GM21737 (cell line): ENCODE measurements at regions not wholly inside any gene's neighbourhood (a gene's known extent, or its start where the extent isn't known, plus 50 kb on each side); places are given as distances from the start of the nearest gene placed in this dataset.
"Not testable (repeated sequence)": the region's sequence is repeated elsewhere in the genome, so short reads cannot be mapped to it uniquely, and the experiment has no call there.

ENCODE experiments used
- ATAC-seq: cut with Tn5 transposase; IDR thresholded peaks from one replicate; pipeline ENCODE4 v1.9.1; 2021; ENCODE audit warnings: mild to moderate bottlenecking, moderate library complexity; ENCODE audit not compliant: unreplicated experiment

DNA sequence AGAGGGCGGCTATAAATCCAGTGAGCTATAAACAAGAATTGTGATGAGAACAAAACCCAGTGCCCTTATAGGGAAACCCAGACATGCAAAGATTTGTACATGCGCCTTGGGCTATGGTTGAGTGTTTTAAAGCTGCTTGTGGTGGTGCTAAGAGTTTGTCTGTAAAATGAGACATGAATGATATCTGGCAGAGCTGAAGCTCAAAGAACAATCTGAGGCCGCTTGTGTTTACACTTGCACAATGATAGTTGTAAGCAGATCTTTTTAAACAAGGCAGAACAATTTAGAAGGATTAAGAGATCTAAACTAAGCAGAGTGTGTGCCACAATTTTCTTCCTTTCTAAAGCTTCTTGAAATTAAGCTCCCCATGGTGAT lies 80.4 kb upstream of the ADAMTS5 start:
- ATAC-seq: no peak

DNA sequence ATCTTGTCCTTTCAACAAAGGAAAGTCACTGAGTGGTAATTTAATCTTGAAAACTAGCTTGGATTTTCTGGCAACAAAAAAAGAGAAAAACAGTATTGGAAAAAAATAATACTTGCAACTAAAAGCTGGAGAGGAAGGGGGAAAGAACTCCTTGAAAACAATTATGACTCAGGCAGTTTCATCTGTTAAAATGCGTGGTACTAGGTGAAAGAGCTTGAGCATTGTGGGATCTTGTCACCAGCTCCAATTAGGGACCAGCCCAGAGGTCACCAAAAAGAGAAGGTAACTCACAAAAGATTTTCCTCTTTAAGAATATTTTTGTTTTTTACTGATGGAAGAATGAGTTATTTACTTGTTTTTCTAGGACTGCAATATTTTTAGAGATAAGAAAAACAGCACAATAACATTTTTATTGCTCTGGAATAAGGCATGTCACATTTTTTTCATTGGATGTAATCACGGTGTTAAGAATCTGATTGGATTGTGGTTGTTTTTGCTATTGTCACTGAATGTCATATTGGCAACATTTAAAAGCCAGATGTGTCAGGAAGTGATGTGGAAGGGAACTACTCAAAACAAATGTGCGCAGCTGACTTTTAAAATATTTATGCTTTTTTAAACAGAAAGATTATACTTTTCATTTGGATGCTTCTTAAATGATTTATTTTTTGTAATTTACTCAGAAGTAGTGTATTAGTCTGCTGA lies 78.5 kb upstream of the ADAMTS5 start:
- no peak for ATAC-seq

DNA sequence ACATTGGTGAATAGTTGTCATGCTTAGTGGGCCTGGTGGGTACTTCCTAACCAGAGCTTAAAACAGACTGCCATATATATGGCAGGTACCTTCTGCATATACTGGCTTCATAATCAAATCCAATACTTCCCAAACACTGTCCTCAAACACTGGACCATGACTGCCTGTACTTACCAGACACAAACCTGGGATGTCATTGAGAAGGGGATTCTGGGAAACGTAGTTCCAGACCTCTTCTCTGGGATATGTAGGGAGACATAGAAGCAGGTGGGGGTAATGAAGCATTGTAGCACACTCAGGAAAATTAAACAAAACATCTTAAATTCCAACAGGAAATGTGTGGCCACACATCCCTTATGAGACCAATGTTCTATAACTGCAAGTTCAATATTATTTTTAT lies 76.5 kb upstream of the ADAMTS5 start:
- ATAC-seq: no peak

DNA sequence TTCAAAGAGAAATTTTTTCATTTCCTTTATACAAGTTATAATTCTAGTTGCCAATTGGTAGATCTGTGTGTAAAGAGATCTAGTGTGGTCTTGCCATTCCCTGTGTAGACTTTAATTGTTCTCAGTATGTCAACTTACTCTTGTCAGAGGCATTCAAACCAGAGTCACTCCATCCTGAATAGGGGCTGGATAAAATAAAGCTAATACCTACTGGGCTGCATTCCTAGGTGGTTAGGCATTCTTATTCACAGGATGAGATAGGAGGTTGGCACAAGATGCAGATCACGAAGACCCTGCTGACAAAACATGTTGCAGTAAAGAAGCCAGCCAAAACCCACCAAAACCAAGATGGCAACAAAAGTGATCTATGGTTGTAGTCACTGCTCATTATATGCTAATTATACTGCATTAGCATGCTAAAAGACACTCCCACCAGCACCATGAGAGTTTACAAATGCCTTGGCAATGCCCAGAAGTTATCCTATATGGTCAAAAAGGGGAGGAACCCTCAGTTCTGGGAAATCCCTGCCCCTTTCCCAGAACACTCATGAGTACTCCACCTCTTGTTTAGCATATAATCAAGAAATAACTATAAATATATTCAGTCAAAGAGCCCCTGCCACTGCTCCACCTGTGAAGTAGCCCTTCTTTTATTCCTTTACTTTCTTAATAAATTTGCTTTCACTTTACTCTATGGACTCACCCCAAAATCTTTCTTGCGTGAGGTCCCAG lies 74.0 kb upstream of the ADAMTS5 start:
- no peak for ATAC-seq

DNA sequence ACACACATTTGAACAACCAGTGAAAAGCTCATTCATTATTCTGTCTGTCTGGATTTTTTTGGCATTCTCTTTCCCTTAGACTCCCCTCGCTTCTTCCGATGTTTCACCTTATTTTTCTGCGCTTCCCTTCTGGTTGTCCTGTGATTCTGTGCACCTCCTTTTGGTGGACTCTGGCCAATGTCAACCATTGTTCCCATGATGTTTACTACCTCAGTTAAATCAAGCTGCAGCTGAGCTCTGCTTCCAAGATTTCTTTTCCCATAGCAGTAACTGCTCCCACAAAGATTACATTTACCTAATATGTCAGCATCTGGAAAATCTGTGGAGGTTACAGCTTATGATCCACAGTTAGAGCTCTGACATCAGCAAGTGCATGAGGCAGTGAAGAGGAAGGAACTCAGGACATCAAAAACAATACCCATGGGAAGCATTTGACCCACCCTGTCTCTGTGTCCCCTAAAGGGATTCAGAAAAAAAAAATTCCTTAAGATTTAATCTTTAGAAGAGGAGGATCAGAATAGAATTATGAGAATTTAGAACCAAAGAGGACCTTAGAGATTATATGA lies 69.9 kb upstream of the ADAMTS5 start:
- no peak for ATAC-seq

DNA sequence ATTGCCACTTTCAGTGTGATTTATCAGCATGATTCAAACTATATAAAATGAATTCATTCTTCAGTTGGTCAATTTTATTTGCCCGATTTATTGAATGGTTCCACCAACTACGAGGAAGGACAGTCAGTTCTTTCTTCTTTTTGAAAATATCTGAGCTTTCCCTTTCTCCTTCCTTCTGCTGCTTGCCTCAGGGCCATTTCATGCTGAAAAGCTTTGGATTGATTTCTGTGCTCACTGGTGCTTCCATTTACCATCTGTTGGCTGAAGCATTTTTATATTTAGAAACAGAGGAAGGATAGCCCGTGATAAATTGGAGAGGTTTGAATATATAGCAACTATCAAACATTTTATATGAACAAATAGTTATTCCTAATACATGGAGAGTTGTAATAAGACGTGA lies 68.9 kb upstream of the ADAMTS5 start:
- no peak for ATAC-seq

DNA sequence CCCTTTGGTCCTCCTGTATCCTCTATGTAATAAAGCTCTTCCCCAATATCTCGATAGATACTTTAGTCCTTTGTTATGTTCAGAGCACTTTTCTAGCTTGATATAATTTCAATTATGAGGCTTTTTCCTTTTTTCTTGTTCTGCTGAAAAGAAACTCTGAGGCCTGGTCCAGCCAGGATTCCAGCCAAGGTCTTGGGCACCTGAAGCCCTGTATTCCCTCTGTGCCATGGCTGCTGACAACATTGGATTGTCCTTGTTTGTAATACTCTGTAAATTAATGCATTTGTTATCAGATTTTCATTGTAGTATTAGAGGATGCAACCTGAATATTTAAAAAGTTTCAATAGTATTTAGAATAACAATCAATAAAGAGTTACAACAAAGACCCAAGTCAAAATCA lies 67.9 kb upstream of the ADAMTS5 start:
- ATAC-seq: no peak

DNA sequence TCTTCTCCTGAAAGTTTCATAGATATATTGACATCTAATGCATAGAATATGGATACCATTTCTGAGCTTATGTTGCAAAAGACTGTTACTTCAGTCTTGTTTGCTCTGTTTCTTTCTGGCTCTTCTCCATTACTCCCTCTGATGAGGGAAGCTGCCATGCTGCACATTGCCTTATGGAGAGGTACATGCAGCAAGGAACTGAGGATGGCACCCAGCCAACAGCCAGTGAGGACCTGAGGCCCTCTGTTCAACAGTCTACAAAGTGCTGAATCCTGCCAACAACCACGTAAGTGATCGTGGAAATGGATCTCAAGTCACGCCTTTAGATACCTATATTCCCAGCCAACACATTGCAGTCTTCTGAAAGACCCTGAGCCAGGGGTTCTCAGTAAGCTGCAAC lies 66.6 kb upstream of the ADAMTS5 start:
- no peak for ATAC-seq

DNA sequence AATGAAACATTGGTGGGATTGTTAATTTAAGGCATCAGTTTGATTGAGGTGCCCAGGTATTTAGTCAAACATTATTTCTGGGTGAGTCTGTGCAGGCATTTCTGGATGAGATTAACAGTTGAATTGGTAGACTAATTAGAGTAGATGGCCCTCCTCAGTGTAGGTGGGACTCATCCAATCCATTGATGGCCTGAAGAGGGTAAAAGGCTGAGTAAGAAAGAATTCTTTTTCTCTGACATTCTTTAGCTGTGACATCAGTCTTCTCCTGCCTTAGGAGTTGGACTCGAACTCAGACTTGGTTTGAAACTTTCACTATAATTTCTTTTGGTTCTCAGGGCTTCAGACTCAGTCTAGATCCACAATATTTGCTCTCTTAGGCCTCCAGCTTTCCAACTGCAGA lies 59.6 kb upstream of the ADAMTS5 start:
- ATAC-seq: no peak

DNA sequence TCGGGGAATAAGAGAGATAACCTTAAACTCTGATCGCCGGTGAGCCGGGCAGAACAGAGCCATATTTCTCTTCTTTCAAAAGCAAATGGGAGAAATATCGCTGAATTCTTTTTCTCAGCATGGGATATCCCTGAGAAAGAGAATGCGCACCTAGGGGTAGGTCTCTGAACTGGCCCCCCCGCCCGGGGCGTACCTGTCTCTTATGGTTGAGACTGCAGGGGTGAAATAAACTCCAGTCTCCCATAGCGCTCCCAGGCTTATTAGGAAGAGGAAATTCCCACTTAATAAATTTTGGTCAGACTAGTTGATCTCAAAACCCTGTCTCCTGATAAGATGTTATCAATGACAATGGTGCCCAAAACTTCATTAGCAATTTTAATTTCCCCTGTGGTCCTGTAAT lies 58.8 kb upstream of the ADAMTS5 start:
- ATAC-seq: not testable (repeated sequence)

DNA sequence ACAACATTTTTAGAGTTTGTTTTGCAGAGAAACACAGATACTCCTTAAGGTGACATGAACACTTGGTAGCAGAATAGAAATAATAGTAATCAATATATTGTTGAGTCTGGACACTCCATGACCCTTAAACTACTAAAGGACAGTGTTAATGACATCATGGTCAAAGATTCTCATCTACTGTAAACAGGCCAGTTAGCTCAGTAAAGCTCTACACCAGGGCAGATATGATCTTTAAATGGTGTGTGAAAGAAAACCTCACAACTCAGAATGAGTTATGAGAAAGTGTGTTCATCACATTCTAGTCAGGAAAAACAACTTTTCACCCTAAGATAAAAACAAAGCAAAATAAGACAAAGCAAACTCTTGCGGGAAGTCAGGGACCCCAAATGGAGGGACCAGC lies 58.1 kb upstream of the ADAMTS5 start:
- no peak for ATAC-seq

DNA sequence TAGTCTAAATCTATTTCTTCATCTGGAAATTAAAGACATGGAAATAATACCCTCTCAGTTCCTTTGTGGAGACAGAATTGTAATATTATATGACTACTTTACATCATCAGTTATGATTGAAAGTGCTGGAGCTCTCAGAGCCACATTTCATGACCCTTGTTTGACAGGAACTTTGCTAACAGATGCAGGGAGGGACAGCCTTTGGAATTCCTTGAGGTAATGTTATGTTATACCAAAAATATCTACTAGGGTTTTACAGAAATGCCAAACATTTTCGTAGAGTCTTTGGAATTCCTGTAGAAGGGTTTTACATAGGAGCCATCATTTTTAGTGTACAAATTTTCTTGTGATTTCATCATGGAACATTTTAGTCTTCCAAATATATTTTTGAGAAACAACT lies 57.4 kb upstream of the ADAMTS5 start:
- ATAC-seq: no peak

DNA sequence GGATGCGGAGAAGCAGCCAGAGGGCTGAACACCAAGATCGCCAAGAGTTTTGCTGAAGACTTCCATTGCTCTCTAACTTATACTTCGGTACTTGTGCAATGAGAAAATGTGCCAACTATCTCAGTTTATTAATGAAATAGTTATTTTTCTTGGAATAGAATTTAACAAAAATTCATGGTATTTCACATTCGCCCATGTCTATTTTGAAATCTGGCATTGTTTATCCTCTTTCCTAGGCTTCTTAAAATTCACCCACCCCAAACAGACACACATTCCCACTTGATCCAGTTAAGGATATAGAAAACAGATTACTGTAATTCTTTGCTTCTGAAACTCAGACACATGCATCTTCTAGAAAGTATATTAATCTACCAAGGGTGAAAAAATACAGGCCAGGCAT lies 56.3 kb upstream of the ADAMTS5 start:
- ATAC-seq: no peak

DNA sequence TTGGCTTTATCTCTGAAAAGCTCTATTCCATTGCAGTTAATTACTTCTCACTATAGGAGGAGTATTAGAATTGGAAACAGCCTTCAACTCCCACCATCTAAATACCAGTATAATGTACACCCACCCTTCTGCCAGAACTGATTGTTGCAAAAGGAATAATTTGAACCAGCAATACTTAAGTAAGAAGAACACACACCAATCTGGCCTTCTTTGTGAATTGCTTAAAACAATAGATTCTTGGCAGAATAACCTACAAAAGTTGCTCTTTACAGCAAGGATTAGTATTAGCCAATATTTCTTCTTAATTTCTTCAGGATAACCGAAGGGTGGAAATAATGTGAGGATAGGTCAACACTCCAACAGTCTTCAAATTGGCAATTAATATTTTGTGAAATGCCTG lies 54.9 kb upstream of the ADAMTS5 start:
- ATAC-seq: no peak

DNA sequence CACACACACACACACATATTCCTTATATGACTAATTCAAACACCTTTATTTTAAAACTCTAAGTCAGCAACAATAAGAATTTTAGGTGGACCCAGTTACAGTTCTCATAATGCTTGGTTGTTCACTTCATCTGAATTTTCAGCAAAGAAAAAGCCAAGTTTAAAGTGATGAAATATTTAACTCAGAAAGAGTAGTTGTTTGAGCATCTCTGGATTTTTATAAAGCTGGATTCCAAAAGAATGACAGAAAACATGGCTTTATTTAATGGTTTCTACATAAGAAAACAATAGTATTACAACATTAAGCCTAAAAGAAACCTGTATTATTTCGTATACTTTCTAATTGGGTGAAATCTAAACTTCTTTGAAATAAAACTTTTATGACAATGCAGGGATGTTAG lies 54.2 kb upstream of the ADAMTS5 start:
- no peak for ATAC-seq

DNA sequence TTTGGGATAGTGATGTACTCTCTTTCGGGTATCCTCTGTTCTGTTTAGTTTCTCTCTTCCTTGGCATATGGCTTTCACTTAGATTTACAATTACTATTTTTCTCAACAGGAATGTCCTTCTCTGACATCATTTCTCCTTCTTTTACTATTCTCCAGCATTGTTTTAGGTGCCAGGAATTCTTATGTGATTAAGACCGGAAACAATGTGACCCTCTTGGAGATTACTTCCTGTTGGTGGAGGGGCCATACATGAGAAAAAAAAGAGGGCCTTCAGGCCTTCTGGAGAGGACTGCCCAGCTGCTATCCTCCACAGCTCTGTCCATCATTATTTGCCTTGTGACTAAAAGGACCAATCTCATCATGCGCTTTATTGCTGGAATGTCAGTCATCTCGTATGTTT lies 50.4 kb upstream of the ADAMTS5 start:
- no peak for ATAC-seq
